ENCODE measurements at regions not wholly inside any gene's neighbourhood (a gene's known extent, or its start where the extent isn't known, plus 50 kb on each side); places are given as distances from the start of the nearest gene placed in this dataset.

DNA sequence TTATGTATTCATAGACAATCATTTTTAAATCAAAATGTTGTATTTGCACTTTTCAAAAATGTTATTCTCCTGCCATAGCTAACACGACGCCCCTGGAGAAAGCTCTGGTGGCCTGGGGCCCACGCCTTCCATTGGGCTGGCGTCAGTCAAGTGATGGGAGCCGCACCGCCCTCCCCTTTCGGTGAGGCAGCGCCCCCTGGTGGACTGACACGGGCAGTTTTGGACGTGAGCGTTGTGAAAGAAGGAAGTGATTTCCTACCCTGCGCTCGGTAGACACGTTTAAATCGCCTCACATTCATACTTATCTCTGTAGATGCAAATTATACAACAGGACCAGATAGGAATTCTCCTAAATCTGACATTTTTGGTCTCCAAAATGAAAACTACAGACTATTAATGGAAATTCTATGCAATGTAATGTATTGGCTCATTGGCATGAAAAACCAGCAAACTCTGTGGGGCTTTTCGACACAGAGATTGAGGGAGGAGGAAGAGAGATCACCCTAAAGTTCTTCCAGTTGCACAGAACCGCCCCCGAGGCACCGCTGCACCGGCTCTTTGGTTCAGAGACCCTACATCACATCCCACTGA is 326.2 kb upstream of the SOX11 start:
- no peak for TF ChIP-seq EZH2phosphoT487 (IDR thresholded peaks at IDR 0.05; ENCODE audit: insufficient read depth, low read depth)
- no peak for TF ChIP-seq EZH2 (IDR thresholded peaks at IDR 0.05; ENCODE audit: insufficient read depth, poor library complexity, severe bottlenecking)
- H3K27me3 ChIP-seq (replicated peaks; ENCODE audit: insufficient read depth): no peaks in the 10 kb centered on the region
- H3F3A ChIP-seq (ENCODE audit: insufficient read depth): no peaks in the 10 kb centered on the region
- DNase-seq: peak; percentile 11
- no peaks in the 10 kb centered on the region for H3K36me3 ChIP-seq (ENCODE audit: low read depth)
- H2AFZ ChIP-seq: no peak overlapping the region
- H3K4me3 ChIP-seq: no peak overlapping the region
- no peaks in the 10 kb centered on the region for H4K20me1 ChIP-seq (ENCODE audit: insufficient read depth)
- no peaks in the 10 kb centered on the region for H3K4me1 ChIP-seq (ENCODE audit: insufficient read depth)
- WGBS, 2 experiments (ENCODE audit: low coverage in 1 of 2, low lambda C conversion rate in 2 of 2, missing lambda C conversion rate in 2 of 2): 7 to 10% methylated on average over 20 of the region's 20 CpGs
- no peaks in the 10 kb centered on the region for H3K9me3 ChIP-seq (ENCODE audit: low read depth)
- H3K9me2 ChIP-seq (ENCODE audit: insufficient read depth): no peaks in the 10 kb centered on the region
- H3K27ac ChIP-seq: no peak overlapping the region
- in situ Hi-C loops (cut with MboI): no loop called here
- H3K9ac ChIP-seq: no peak overlapping the region
- no peaks in the 10 kb centered on the region for H3K79me2 ChIP-seq (ENCODE audit: insufficient read depth)
- H3K4me2 ChIP-seq (ENCODE audit: unreplicated experiment): no peak overlapping the region

DNA sequence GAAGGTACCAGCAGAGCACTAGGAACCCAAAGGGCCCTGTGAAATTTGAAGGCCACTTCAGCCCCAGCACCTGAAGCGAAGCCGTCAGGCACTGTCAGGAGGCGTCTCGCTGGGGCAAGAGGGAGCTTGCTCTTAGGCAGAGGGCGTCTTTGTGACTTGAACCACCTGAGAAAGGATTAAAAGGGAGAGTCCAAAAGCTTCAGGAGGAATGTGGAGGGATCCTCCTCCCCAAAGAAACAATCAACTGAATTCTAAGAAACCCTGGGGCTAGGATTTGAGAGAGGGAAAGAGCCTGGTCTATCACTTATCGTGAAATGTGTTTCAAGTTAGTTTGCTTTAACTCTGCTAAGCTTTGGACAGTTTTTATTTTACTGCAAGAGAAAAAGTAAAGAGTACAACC is 324.9 kb upstream of the SOX11 start:
- in situ Hi-C loops (cut with MboI): no loop called here

DNA sequence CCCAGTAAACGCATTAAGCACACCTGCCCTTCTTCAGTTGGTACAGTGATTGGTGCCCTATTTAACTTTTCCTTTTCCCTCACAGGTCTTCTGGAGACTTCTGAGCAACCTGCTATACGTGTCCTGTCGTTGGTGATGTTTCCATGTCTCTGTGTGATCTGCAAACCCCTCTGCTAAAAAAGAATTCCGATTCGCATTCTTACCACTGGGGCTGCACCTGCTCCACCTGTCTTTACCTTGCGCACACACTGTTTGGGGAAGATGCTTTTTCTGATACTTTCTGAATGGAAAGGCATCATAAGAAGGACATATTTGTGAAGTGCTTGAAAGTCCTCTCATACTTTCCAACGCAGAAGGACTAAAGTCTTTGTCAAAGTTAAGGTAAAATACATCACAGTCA is 323.9 kb upstream of the SOX11 start:
- Histone ChIP-seq H3K27me3 (replicated peaks; ENCODE audit: insufficient read depth) (no peaks in the 10 kb centered on the region), H3F3A (ENCODE audit: insufficient read depth) (no peaks in the 10 kb centered on the region), H3K4me2 (ENCODE audit: unreplicated experiment) (no peak overlapping the region), H3K27ac (no peak overlapping the region), H3K9me2 (ENCODE audit: insufficient read depth) (no peaks in the 10 kb centered on the region), H2AFZ (no peak overlapping the region), H3K79me2 (ENCODE audit: insufficient read depth) (no peaks in the 10 kb centered on the region), H3K36me3 (ENCODE audit: low read depth) (no peaks in the 10 kb centered on the region), H3K9me3 (ENCODE audit: low read depth) (no peaks in the 10 kb centered on the region), H3K9ac (no peak overlapping the region), H3K4me1 (ENCODE audit: insufficient read depth) (no peaks in the 10 kb centered on the region), H4K20me1 (ENCODE audit: insufficient read depth) (no peaks in the 10 kb centered on the region), H3K4me3 (no peak overlapping the region)
- TF ChIP-seq EZH2 (IDR thresholded peaks at IDR 0.05; ENCODE audit: insufficient read depth, poor library complexity, severe bottlenecking): no peak
- TF ChIP-seq EZH2phosphoT487 (IDR thresholded peaks at IDR 0.05; ENCODE audit: insufficient read depth, low read depth): no peak
- DNase-seq: no peak
- WGBS, 2 experiments (ENCODE audit: low coverage in 1 of 2, low lambda C conversion rate in 2 of 2, missing lambda C conversion rate in 2 of 2): 46 to 56% methylated on average over 7 of the region's 7 CpGs
- in situ Hi-C loops (cut with MboI): no loop called here

More for the DNA sequence above, 324.9 kb upstream of the SOX11 start:
- Histone ChIP-seq H3K4me2 (ENCODE audit: unreplicated experiment) (no peak overlapping the region), H3K36me3 (ENCODE audit: low read depth) (no peaks in the 10 kb centered on the region), H3K27me3 (replicated peaks; ENCODE audit: insufficient read depth) (no peaks in the 10 kb centered on the region), H3K9me2 (ENCODE audit: insufficient read depth) (no peaks in the 10 kb centered on the region), H3K79me2 (ENCODE audit: insufficient read depth) (no peaks in the 10 kb centered on the region), H3K9me3 (ENCODE audit: low read depth) (no peaks in the 10 kb centered on the region), H4K20me1 (ENCODE audit: insufficient read depth) (no peaks in the 10 kb centered on the region), H3K4me3 (no peak overlapping the region), H3K4me1 (ENCODE audit: insufficient read depth) (no peaks in the 10 kb centered on the region), H3F3A (ENCODE audit: insufficient read depth) (no peaks in the 10 kb centered on the region), H3K27ac (no peak overlapping the region), H2AFZ (no peak overlapping the region), H3K9ac (no peak overlapping the region)
- 68 to 70% methylated on average over 6 of the region's 6 CpGs for WGBS, 2 experiments (ENCODE audit: low coverage in 1 of 2, low lambda C conversion rate in 2 of 2, missing lambda C conversion rate in 2 of 2)
- no peak for TF ChIP-seq EZH2phosphoT487 (IDR thresholded peaks at IDR 0.05; ENCODE audit: insufficient read depth, low read depth)
- no peak for TF ChIP-seq EZH2 (IDR thresholded peaks at IDR 0.05; ENCODE audit: insufficient read depth, poor library complexity, severe bottlenecking)
- DNase-seq: no peak

DNA sequence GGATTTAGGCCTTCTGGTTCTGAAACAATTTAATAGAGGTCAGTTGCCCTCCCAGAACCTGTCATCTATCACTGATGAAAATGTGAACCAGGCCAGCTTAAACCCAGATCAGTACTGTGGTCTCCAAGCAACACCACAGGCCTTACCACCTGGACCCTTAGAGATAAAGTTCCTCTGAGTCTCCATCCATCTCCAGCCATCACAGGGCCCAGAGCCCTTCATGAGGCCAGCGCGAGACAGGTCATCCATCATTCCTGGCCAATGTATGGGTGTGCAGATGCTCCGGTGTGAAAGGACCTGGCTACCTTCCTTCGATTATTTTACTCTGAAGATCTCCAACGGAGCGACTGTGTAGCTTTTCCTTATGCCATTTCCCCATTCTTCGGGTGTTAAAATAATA is 322.7 kb upstream of the SOX11 start:
- DNase-seq: no peak
- Histone ChIP-seq H3K27ac (no peak overlapping the region), H3K9ac (no peak overlapping the region), H3K9me2 (ENCODE audit: insufficient read depth) (no peaks in the 10 kb centered on the region), H3F3A (ENCODE audit: insufficient read depth) (no peaks in the 10 kb centered on the region), H3K79me2 (ENCODE audit: insufficient read depth) (no peaks in the 10 kb centered on the region), H3K4me1 (ENCODE audit: insufficient read depth) (no peaks in the 10 kb centered on the region), H3K36me3 (ENCODE audit: low read depth) (no peaks in the 10 kb centered on the region), H3K4me2 (ENCODE audit: unreplicated experiment) (no peak overlapping the region), H2AFZ (no peak overlapping the region), H3K9me3 (ENCODE audit: low read depth) (no peaks in the 10 kb centered on the region), H3K4me3 (no peak overlapping the region), H4K20me1 (ENCODE audit: insufficient read depth) (no peaks in the 10 kb centered on the region), H3K27me3 (replicated peaks; ENCODE audit: insufficient read depth) (no peaks in the 10 kb centered on the region)
- in situ Hi-C loops (cut with MboI): no loop called here
- WGBS, 2 experiments (ENCODE audit: low coverage in 1 of 2, low lambda C conversion rate in 2 of 2, missing lambda C conversion rate in 2 of 2): 53 to 54% methylated on average over 7 of the region's 7 CpGs
- TF ChIP-seq EZH2phosphoT487 (IDR thresholded peaks at IDR 0.05; ENCODE audit: insufficient read depth, low read depth) (no peak), EZH2 (IDR thresholded peaks at IDR 0.05; ENCODE audit: insufficient read depth, poor library complexity, severe bottlenecking) (no peak)

DNA sequence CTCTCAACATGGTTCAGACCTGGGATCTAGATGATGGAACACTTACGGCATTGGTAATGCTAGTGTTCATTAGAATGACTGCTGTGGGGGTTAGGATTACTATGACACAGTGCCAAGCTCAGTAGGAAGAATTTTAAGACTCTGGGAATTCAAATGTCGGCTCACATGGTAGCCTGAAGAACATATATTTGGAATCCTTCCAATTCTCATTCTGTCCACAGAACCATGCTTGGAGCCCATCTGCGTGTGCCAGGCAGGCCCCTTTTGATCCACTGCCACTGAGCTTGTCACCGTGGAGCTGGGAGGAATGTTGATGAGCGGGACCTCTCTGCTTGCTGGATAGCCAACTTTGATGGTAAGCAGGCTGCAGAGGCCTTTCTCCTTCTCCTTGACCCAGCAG is 322.0 kb upstream of the SOX11 start:
- Histone ChIP-seq H3K36me3 (ENCODE audit: low read depth) (no peaks in the 10 kb centered on the region), H4K20me1 (ENCODE audit: insufficient read depth) (no peaks in the 10 kb centered on the region), H3K4me3 (no peak overlapping the region), H3K9me3 (ENCODE audit: low read depth) (no peaks in the 10 kb centered on the region), H3F3A (ENCODE audit: insufficient read depth) (no peaks in the 10 kb centered on the region), H3K9ac (no peak overlapping the region), H3K27ac (no peak overlapping the region), H3K9me2 (ENCODE audit: insufficient read depth) (no peaks in the 10 kb centered on the region), H3K79me2 (ENCODE audit: insufficient read depth) (no peaks in the 10 kb centered on the region), H3K27me3 (replicated peaks; ENCODE audit: insufficient read depth) (no peaks in the 10 kb centered on the region), H3K4me1 (ENCODE audit: insufficient read depth) (no peaks in the 10 kb centered on the region), H2AFZ (no peak overlapping the region), H3K4me2 (ENCODE audit: unreplicated experiment) (no peak overlapping the region)
- in situ Hi-C loops (cut with MboI): no loop called here
- TF ChIP-seq EZH2 (IDR thresholded peaks at IDR 0.05; ENCODE audit: insufficient read depth, poor library complexity, severe bottlenecking) (no peak), EZH2phosphoT487 (IDR thresholded peaks at IDR 0.05; ENCODE audit: insufficient read depth, low read depth) (no peak)
- no peak for DNase-seq
- WGBS, 2 experiments (ENCODE audit: low coverage in 1 of 2, low lambda C conversion rate in 2 of 2, missing lambda C conversion rate in 2 of 2): 23 to 29% methylated on average over 5 of the region's 5 CpGs

Data from GM23248 (cell line).